ENCODE measurements at regions not wholly inside any gene's neighbourhood (a gene's known extent, or its start where the extent isn't known, plus 50 kb on each side); places are given as distances from the start of the nearest gene placed in this dataset.

GRCh38 chr13:26880735-26881134, 120.1 kb upstream of the GPR12 start:
- Histone ChIP-seq H4K20me1 (replicated peaks in 1 of 2; ENCODE audit: control insufficient read depth in 1 of 2, insufficient read depth in 2 of 2, low read length in 2 of 2) (no peaks in the 10 kb centered on the region), H3K4me3 (ENCODE audit: extremely low read depth in 1 of 4, insufficient read depth in 2 of 4, low read depth in 3 of 4, low read length in 4 of 4) (no peak overlapping the region), H3K9ac (replicated peaks in 1 of 4; ENCODE audit: extremely low read depth in 1 of 4, low read depth in 3 of 4, low read length in 3 of 4) (no peak overlapping the region), H2BK12ac (ENCODE audit: low read depth, low read length) (no peak overlapping the region), H3K56ac (replicated peaks; ENCODE audit: insufficient read length, low read depth, low read length) (no peak overlapping the region), H3K27me3 (replicated peaks in 1 of 4; ENCODE audit: control insufficient read depth in 3 of 4, extremely low read depth in 1 of 4, insufficient read depth in 3 of 4, low read length in 3 of 4) (no peaks in the 10 kb centered on the region), H2BK5ac (ENCODE audit: low read depth, low read length) (no peak overlapping the region), H3K36me3 (ENCODE audit: control insufficient read depth in 2 of 4, insufficient read depth in 4 of 4, low read length in 3 of 4) (no peaks in the 10 kb centered on the region), H3K4me1 (replicated peaks in 1 of 4; ENCODE audit: control insufficient read depth in 3 of 4, insufficient read depth in 4 of 4, low read length in 3 of 4) (peaks cover 0 to 4% (median 1%) of the 10 kb centered on the region in 4 experiments; a peak in 4 of 7 replicates), H4K91ac (replicated peaks; ENCODE audit: insufficient read length, low read length) (no peak overlapping the region), H3K9me3 (ENCODE audit: insufficient read depth in 2 of 2, low read depth in 1 of 2, low read length in 1 of 2) (peaks cover 12 to 18% of the 10 kb centered on the region in 2 experiments; a peak in 3 of 4 replicates), H2AK5ac (ENCODE audit: low read depth, low read length) (no peak overlapping the region), H3K18ac (ENCODE audit: extremely low read depth, low read length) (no peak overlapping the region), H3K79me2 (ENCODE audit: control insufficient read depth in 1 of 2, insufficient read depth in 2 of 2, low read length in 2 of 2) (no peaks in the 10 kb centered on the region), H3K23me2 (ENCODE audit: low read depth, low read length) (no peaks in the 10 kb centered on the region), H3K23ac (ENCODE audit: insufficient read length) (no peak overlapping the region), H3K4me2 (ENCODE audit: insufficient read depth in 1 of 2, low read depth in 2 of 2, low read length in 2 of 2) (no peak overlapping the region), H3K4ac (replicated peaks; ENCODE audit: insufficient read length, low read depth, low read length) (no peak overlapping the region), H2BK120ac (replicated peaks; ENCODE audit: low read depth, low read length) (no peak overlapping the region), H3K14ac (ENCODE audit: insufficient read length) (no peak overlapping the region), H2AFZ (ENCODE audit: low read length) (no peak overlapping the region), H2BK15ac (ENCODE audit: low read length) (no peak overlapping the region), H4K8ac (ENCODE audit: extremely low read depth, insufficient read depth, low read length) (no peak overlapping the region), H3K27ac (ENCODE audit: low read depth, low read length) (no peak overlapping the region), H2BK20ac (ENCODE audit: low read length) (no peak overlapping the region), H4K5ac (ENCODE audit: insufficient read length, low read depth, low read length) (no peak overlapping the region), H3K79me1 (ENCODE audit: low read depth, low read length) (no peaks in the 10 kb centered on the region)
- WGBS, 2 experiments (ENCODE audit: extremely low coverage in 1 of 2, insufficient coverage in 1 of 2, insufficient read length in 1 of 2, insufficient replicate concordance in 2 of 2, low coverage in 1 of 2, low lambda C conversion rate in 2 of 2, missing lambda C conversion rate in 1 of 2): 89% methylated on average over 8 of the region's 8 CpGs; no CpG with 5 or more reads in 1 of the 2 experiments
- TF ChIP-seq TAF1 (IDR thresholded peaks at IDR 0.05; ENCODE audit: low read depth, low read length) (no peak), POLR2AphosphoS5 (IDR thresholded peaks at IDR 0.05; ENCODE audit: low read depth, low read length) (no peak), ASH2L (IDR thresholded peaks at IDR 0.05; ENCODE audit: low read length) (no peak), KDM5A (IDR thresholded peaks at IDR 0.05; ENCODE audit: low read length) (no peak), KDM1A (IDR thresholded peaks at IDR 0.05; ENCODE audit: borderline replicate concordance, low read length) (no peak), SP2 (IDR thresholded peaks at IDR 0.05; ENCODE audit: low read length) (no peak), CBX5 (IDR thresholded peaks at IDR 0.05; ENCODE audit: low read depth, low read length) (no peak), SIN3A (conservative IDR thresholded peaks at IDR 0.05 in 1 of 2, IDR thresholded peaks at IDR 0.05 in 1 of 2; ENCODE audit: low read depth in 1 of 2, low read length in 2 of 2) (no peak), JUN (IDR thresholded peaks at IDR 0.05; ENCODE audit: low read depth, low read length) (no peak), CBX8 (IDR thresholded peaks at IDR 0.05; ENCODE audit: borderline replicate concordance, low read depth, low read length) (no peak)
- DNase-seq (ENCODE audit: low read depth in 1 of 2, low spot score in 2 of 2): no peak
- POLR2A ChIA-PET (ENCODE audit: partially characterized antibody): no interaction called here
- CTCF ChIA-PET (ENCODE audit: partially characterized antibody): interaction anchor here (1.4 to 2.5 kb wide), 3 partner anchors 9 to 174 kb away, joined by 4 to 13 read pairs (median 5); no protein-coding TSS in a partner anchor
- no peak for FAIRE-seq

Measured in H1 (cell line).